GM12891 (cell line): ENCODE measurements at regions not wholly inside any gene's neighbourhood (a gene's known extent, or its start where the extent isn't known, plus 50 kb on each side); places are given as distances from the start of the nearest gene placed in this dataset.
"Not testable (repeated sequence)": the region's sequence is repeated elsewhere in the genome, so short reads cannot be mapped to it uniquely, and the experiment has no call there.

Experiments
- DNase-seq: peaks from one replicate; pipeline ENCODE4 v3.0.0; 2011; ENCODE audit warnings: low spot score; ENCODE audit not compliant: insufficient read length
- FAIRE-seq: peaks from 2 replicates; lab custom pipeline; 2011; peaks lifted over from hg19 to GRCh38; lab: Jason Lieb, UNC
- POLR2AphosphoS5 ChIP-seq: IDR thresholded peaks from 2 replicates; pipeline ENCODE4 v1.6.1; 2011; ENCODE audit warnings: low read depth, low read length, control low read depth
- TAF1 ChIP-seq: IDR thresholded peaks from 2 replicates; pipeline ENCODE4 v1.6.1; 2011; ENCODE audit warnings: low read depth, low read length, control low read depth

DNA sequence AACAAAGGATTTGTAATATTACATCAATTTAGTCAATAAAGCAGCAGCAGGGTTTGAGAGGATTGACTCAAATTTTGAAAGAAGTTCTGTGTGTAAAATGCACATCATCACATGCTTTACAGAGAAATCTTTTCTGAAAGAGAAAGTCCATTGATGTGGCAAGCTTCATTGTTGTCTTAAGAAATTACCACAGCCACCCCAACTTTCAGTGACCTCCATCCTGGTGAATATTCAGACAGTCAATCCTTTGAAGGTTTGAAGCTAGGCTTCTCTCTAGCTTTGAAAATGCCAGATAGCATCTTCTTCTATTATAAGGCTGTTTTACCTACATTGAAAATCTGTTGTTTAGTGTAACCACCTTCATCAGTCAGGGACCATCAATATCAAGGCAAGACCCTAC lies 51.8 kb upstream of the SETMAR start:
- FAIRE-seq (no peak), DNase-seq (no peak)
- TF ChIP-seq TAF1, result no peak
- TF ChIP-seq POLR2AphosphoS5, result no peak

DNA sequence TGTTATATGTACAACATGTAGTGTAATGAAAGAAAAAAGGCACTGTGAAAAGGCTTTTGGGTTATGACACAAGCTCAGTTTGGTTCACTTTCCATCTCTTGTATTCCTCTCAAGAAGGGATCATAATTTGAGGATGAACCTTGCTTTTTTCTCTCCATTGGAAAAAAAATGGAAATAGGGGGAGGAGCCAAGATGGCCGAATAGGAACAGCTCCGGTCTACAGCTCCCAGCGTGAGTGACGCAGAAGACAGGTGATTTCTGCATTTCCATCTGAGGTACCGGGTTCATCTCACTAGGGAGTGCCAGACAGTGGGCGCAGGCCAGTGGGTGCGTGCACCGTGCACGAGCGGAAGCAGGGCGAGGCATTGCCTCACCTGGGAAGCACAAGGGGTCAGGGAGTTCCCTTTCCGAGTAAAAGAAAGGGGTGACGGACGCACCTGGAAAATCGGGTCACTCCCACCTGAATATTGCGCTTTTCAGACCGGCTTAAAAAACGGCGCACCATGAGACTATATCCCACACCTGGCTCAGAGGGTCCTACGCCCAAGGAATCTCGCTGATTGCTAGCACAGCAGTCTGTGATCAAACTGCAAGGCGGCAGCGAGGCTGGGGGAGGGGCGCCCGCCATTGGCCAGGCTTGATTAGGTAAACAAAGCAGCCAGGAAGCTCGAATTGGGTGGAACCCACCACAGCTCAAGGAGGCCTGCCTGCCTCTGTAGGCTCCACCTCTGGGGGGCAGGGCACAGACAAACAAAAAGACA lies 49.9 kb upstream of the SETMAR start:
- not testable (repeated sequence) for FAIRE-seq, DNase-seq
